ENCODE measurements at regions not wholly inside any gene's neighbourhood (a gene's known extent, or its start where the extent isn't known, plus 50 kb on each side); places are given as distances from the start of the nearest gene placed in this dataset.
A peak's percentile ranks its signal among the peaks of the same experiment; 100 is the strongest.

DNA sequence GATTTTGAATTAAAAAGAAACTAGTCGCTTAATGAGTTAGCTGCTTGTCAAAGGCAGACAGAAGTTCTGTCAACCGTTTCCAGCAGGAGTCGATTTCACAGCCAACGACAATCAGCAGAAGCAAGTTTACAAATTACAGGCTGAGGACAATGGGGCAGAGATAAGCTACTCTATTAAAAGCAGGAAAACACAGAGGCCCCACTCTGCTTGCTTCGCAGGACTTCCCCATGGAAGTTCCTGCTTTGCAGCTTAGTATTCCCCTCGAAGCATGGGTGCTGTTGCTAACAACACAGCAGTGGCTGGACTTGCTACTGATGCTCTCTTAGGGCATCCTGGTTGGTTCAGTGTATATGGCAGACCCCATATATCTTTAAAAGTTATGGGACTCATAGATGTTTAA lies 50.8 kb upstream of the KLF6 start:
- Histone ChIP-seq H3K56ac (ENCODE audit: insufficient read length, low read depth, low read length) (no peak overlapping the region), H2BK20ac (ENCODE audit: low read depth, low read length, poor library complexity, severe bottlenecking) (no peak overlapping the region), H2BK12ac (ENCODE audit: insufficient read length, low read depth, low read length) (no peak overlapping the region), H3K23ac (ENCODE audit: insufficient read length, low read depth, low read length) (no peak overlapping the region), H2BK5ac (ENCODE audit: insufficient read length, low read length) (no peak overlapping the region), H3K79me2 (ENCODE audit: insufficient read depth, low read length) (no peaks in the 10 kb centered on the region), H4K91ac (ENCODE audit: insufficient read length, low read depth, low read length) (no peak overlapping the region), H3K4me2 (ENCODE audit: insufficient read depth, insufficient read length, low read length) (no peak overlapping the region), H3K4me1 (ENCODE audit: insufficient read depth, low read length) (no peaks in the 10 kb centered on the region), H3K27me3 (ENCODE audit: insufficient read depth, low read length) (no peaks in the 10 kb centered on the region), H3K9me3 (ENCODE audit: control insufficient read depth, low read depth, low read length) (no peaks in the 10 kb centered on the region), H3K23me2 (ENCODE audit: insufficient read length, low read depth, low read length, poor library complexity, severe bottlenecking) (no peaks in the 10 kb centered on the region), H2BK15ac (ENCODE audit: low read depth, low read length) (0 out of 2 replicates have a peak overlapping the region, but pooled peaks have one; percentile 37), H4K20me1 (ENCODE audit: control insufficient read depth, insufficient read depth, insufficient read length) (no peaks in the 10 kb centered on the region), H3K9ac (ENCODE audit: extremely low read depth, insufficient read length, low read length) (no peak overlapping the region), H3T11ph (ENCODE audit: low read length) (no peak overlapping the region), H4K8ac (replicated peaks; ENCODE audit: insufficient read length, low read depth, low read length) (no peak overlapping the region), H2AFZ (ENCODE audit: low read length) (no peak overlapping the region), H2AK5ac (ENCODE audit: insufficient read length, low read length) (no peak overlapping the region), H3K4ac (ENCODE audit: low read depth, low read length) (no peak overlapping the region), H2BK120ac (ENCODE audit: low read depth, low read length, poor library complexity, severe bottlenecking) (no peak overlapping the region), H4K5ac (ENCODE audit: insufficient read length, low read depth, low read length) (no peak overlapping the region), H3K27ac (ENCODE audit: insufficient read length, low read depth, low read length) (no peak overlapping the region), H3K18ac (ENCODE audit: insufficient read length, low read depth, low read length) (no peak overlapping the region), H3K79me1 (ENCODE audit: insufficient read depth, low read depth, low read length, poor library complexity, severe bottlenecking) (no peaks in the 10 kb centered on the region), H3K14ac (ENCODE audit: insufficient read depth, low read length) (no peak overlapping the region)
- no CpG with 5 or more reads among the region's 6 CpGs for WGBS (ENCODE audit: extremely low coverage, insufficient read length, low lambda C conversion rate)
- TF ChIP-seq, protein P1, sequence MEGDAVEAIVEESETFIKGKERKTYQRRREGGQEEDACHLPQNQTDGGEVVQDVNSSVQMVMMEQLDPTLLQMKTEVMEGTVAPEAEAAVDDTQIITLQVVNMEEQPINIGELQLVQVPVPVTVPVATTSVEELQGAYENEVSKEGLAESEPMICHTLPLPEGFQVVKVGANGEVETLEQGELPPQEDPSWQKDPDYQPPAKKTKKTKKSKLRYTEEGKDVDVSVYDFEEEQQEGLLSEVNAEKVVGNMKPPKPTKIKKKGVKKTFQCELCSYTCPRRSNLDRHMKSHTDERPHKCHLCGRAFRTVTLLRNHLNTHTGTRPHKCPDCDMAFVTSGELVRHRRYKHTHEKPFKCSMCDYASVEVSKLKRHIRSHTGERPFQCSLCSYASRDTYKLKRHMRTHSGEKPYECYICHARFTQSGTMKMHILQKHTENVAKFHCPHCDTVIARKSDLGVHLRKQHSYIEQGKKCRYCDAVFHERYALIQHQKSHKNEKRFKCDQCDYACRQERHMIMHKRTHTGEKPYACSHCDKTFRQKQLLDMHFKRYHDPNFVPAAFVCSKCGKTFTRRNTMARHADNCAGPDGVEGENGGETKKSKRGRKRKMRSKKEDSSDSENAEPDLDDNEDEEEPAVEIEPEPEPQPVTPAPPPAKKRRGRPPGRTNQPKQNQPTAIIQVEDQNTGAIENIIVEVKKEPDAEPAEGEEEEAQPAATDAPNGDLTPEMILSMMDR (conservative IDR thresholded peaks at IDR 0.05) = no peak
- Mint-ChIP-seq H3K27me3 (ENCODE audit: low read depth) (no peaks in the 10 kb centered on the region), H3K27ac (no peak overlapping the region), H3K36me3 (ENCODE audit: insufficient read depth in 1 of 3, low read depth in 3 of 3) (no peaks in the 10 kb centered on the region; a peak in 1 of 7 replicates), H3K9me3 (no peaks in the 10 kb centered on the region), H3K4me3 (no peak overlapping the region), H3K4me1 (peaks cover 9 to 16% of the 10 kb centered on the region in 2 experiments)
- DNase-seq = no peak
